ENCODE measurements at regions not wholly inside any gene's neighbourhood (a gene's known extent, or its start where the extent isn't known, plus 50 kb on each side); places are given as distances from the start of the nearest gene placed in this dataset.

- H4K20me1 ChIP-seq (replicated peaks; ENCODE audit: control insufficient read depth, extremely low read depth, insufficient read depth, low read length) = no peaks in the 10 kb centered on the region
- no peak overlapping the region for H3K4me3 ChIP-seq (replicated peaks in 1 of 3; ENCODE audit: insufficient read depth in 1 of 3, low read depth in 1 of 3, low read length in 3 of 3)
- no TSS peak for BruUV-seq (replicated peaks)
- H3K79me2 ChIP-seq (ENCODE audit: control insufficient read depth, insufficient read depth, low read length) = no peaks in the 10 kb centered on the region
- DNase-seq (ENCODE audit: low read depth, low spot score) (no peak), FAIRE-seq (no peak)
- H3K9me1 ChIP-seq (replicated peaks; ENCODE audit: control insufficient read depth, extremely low read depth, insufficient read depth, low read length) = no peaks in the 10 kb centered on the region
- CTCF ChIA-PET = no interaction called here
- TF ChIP-seq FOS (IDR thresholded peaks at IDR 0.05; ENCODE audit: borderline replicate concordance, insufficient read depth, low read length) = no peak
- no peak for TF ChIP-seq EZH2 (IDR thresholded peaks at IDR 0.05; ENCODE audit: borderline replicate concordance, low read depth, low read length, severe bottlenecking)
- no peak for TF ChIP-seq POLR2AphosphoS5 (IDR thresholded peaks at IDR 0.05; ENCODE audit: insufficient read depth, low read depth, low read length)
- no peak for TF ChIP-seq MAX (IDR thresholded peaks at IDR 0.05; ENCODE audit: insufficient read depth, insufficient read length)
- TF ChIP-seq CTCF (IDR thresholded peaks at IDR 0.05; ENCODE audit: extremely low read depth in 1 of 2, insufficient read depth in 1 of 2, low read depth in 1 of 2, low read length in 2 of 2) = no peak
- TF ChIP-seq MYC (IDR thresholded peaks at IDR 0.05; ENCODE audit: low read depth, low read length) = no peak
- no peak for TF ChIP-seq POLR2A (IDR thresholded peaks at IDR 0.05; ENCODE audit: low read depth, low read length)
- no peak for TF ChIP-seq JUN (IDR thresholded peaks at IDR 0.05; ENCODE audit: borderline replicate concordance, insufficient read depth, insufficient read length, low read depth)
- TF ChIP-seq GATA2 (IDR thresholded peaks at IDR 0.05; ENCODE audit: insufficient read depth, insufficient read length, low read depth, low read length) = no peak
- H2AFZ ChIP-seq (ENCODE audit: low read depth, low read length) = no peak overlapping the region
- peaks cover 12% of the 10 kb centered on the region for H3K4me1 ChIP-seq (ENCODE audit: control insufficient read depth, extremely low read depth, insufficient read depth, low read length)
- no peak overlapping the region for H3K4me2 ChIP-seq (ENCODE audit: insufficient read depth, low read length)
- no peak overlapping the region for H3K9ac ChIP-seq (replicated peaks; ENCODE audit: extremely low read depth, insufficient read depth, low read length)
- H3K27me3 ChIP-seq (ENCODE audit: control insufficient read depth in 2 of 2, insufficient read depth in 2 of 2, low read length in 2 of 2) = no peaks in the 10 kb centered on the region
- dilution Hi-C loops (cut with MboI; ENCODE audit: extremely low pct_ligation_motif_present, low sequenced_read_pairs) = no loop called here
- H3K27ac ChIP-seq (ENCODE audit: insufficient read depth, low read depth, low read length) = no peak overlapping the region
- H3K36me3 ChIP-seq (ENCODE audit: control insufficient read depth in 2 of 2, extremely low read depth in 1 of 2, insufficient read depth in 2 of 2, low read length in 2 of 2) = no peaks in the 10 kb centered on the region
- no peaks in the 10 kb centered on the region for H3K9me3 ChIP-seq (replicated peaks; ENCODE audit: control insufficient read depth, insufficient read depth, low read length)
- POLR2A ChIA-PET = no interaction called here
- intact Hi-C loops (cut with micrococcal nuclease) = no loop called here
Measured at GRCh38 chr2:216300906-216301305, 71.4 kb downstream of the MARCHF4 start.
